Astrocyte of the cerebellum (primary cell): ENCODE measurements at regions not wholly inside any gene's neighbourhood (a gene's known extent, or its start where the extent isn't known, plus 50 kb on each side); places are given as distances from the start of the nearest gene placed in this dataset.

Experiments used
- DNase-seq: peaks from one replicate; pipeline ENCODE4 v3.0.0-alpha.2; 2011; ENCODE audit warnings: low read depth
- H3K4me3 ChIP-seq: 2 replicates; pipeline ENCODE4 v1.5.1; 2011; ENCODE audit warnings: mild to moderate bottlenecking, low read depth, low read length, moderate library complexity
- in situ Hi-C: cut with HindIII; loops from 2 replicates; pipeline ENCODE4 v1.10.0; 2017; ENCODE audit warnings: low sequenced_read_pairs
- TF ChIP-seq, protein P1 (sequence below): IDR thresholded peaks from 2 replicates; pipeline ENCODE4 v1.5.1; 2012; ENCODE audit warnings: low read length, low read depth, moderate library complexity, mild to moderate bottlenecking; ENCODE audit errors: missing control alignments

DNA sequence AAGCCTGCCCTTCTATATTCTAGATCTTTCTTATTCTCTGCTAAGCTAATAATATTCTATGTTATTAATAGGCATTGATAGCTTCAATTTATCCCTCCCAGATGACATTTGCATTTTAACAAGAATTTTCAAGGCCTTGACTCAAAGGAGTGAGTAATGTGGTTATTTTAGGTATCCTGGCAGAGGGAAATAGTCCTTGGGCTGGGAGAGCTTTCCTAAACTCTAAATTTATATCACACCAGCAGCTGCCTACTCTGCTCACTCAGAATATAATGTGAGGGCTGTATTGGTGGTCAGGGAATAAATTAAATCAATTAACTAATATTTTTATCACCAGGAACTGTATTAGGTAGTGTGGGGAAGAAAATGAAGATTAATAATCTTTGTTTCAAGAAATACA lies 74.8 kb upstream of the ADAM23 start:
- no peak for DNase-seq
- in situ Hi-C loops = no loop called here
- TF ChIP-seq, protein P1, sequence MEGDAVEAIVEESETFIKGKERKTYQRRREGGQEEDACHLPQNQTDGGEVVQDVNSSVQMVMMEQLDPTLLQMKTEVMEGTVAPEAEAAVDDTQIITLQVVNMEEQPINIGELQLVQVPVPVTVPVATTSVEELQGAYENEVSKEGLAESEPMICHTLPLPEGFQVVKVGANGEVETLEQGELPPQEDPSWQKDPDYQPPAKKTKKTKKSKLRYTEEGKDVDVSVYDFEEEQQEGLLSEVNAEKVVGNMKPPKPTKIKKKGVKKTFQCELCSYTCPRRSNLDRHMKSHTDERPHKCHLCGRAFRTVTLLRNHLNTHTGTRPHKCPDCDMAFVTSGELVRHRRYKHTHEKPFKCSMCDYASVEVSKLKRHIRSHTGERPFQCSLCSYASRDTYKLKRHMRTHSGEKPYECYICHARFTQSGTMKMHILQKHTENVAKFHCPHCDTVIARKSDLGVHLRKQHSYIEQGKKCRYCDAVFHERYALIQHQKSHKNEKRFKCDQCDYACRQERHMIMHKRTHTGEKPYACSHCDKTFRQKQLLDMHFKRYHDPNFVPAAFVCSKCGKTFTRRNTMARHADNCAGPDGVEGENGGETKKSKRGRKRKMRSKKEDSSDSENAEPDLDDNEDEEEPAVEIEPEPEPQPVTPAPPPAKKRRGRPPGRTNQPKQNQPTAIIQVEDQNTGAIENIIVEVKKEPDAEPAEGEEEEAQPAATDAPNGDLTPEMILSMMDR = no peak
- H3K4me3 ChIP-seq = no peak overlapping the region

DNA sequence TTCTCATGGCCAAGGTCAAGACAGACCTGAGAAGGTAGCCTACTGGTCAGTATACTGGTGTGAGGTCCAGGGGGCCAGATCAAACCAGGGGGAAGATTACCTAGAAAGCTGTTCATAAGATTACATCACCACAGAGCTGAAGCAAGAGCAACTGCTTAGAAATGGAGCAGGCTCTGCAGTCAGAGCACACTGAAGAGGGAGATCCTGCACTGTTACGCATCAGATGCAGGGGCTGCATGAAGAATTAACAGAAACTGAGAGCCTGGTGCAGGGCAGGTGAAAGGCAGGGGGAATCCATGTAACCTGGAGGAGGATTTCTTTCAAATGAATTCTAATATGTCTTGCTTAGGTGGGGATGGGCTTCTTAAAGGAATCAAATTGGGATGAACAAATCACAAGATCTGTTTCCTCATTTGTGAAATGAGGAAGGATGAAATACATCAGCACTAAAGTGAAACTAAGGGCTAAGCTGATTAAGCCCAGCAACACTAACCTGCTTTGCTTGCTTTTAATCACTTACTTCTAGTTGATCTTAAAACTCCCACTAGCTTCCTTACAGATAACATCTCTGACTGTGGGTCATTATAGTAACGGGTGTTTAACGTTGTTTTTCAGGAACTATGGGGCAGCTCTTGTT lies 74.3 kb upstream of the ADAM23 start:
- TF ChIP-seq, protein P1 = no peak
- DNase-seq = no peak
- in situ Hi-C loops = no loop called here
- H3K4me3 ChIP-seq = no peak overlapping the region

DNA sequence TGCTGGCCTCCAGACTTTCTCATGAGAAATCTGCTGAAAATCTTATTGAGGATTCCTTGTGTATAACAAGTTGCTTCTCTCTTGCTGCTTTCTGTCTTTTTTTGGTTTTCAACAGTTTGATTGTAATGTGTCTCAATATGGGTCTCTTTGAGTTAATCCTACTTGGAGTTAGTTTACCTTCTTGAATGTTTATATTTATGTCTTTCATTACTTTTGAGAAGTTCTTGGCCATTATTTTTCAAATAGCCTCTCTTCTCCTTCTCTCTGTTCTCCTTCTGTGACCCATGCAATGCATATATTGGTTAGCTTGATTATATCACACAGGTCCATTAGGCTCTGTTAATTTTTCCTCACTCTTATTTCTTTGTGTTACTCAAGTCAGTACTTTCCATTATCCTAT lies 67.4 kb upstream of the ADAM23 start:
- no peak for DNase-seq
- TF ChIP-seq, protein P1 = no peak
- in situ Hi-C loops = no loop called here
- no peak overlapping the region for H3K4me3 ChIP-seq

DNA sequence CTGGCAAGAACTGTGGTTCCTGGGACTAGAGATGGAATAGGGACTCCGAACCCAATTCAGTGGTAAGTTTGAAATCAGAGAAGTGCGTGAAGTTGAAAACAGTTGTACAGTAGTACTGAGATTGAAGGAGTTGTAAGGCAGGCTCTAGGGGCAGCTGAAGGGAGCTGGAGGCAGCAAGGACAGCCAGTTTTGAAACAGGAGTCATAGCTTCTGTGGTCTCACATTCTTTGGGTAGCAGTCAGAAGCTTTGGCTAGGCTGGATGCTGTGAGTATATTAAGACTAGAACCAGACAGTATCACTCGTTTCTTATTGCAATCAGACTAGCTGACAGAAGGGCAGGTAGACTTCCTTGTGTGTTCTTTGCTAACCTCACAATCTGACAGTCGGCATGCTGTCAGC lies 64.5 kb upstream of the ADAM23 start:
- TF ChIP-seq, protein P1 = no peak
- in situ Hi-C loops = no loop called here
- DNase-seq = no peak
- no peak overlapping the region for H3K4me3 ChIP-seq

DNA sequence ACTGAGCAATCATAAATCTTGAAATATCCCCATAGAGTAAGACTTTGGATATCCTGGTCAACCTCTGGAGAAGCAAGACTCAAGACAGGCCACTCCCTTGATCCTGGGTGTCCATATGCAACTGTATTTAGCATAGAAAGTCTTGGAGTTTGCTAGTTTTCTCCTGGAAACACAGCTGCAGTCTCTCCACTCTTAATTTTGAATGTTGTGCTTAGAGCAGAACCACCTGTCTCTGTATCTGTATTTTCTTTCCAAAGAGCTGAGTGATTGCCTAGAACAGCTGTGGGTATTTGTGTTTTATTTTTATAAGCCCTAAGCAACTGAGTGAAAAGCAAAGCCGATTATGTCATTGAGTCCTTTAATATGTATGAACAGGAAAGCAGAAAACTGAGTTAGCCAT lies 64.1 kb upstream of the ADAM23 start:
- no peak for DNase-seq
- in situ Hi-C loops = no loop called here
- no peak overlapping the region for H3K4me3 ChIP-seq
- TF ChIP-seq, protein P1 = no peak

DNA sequence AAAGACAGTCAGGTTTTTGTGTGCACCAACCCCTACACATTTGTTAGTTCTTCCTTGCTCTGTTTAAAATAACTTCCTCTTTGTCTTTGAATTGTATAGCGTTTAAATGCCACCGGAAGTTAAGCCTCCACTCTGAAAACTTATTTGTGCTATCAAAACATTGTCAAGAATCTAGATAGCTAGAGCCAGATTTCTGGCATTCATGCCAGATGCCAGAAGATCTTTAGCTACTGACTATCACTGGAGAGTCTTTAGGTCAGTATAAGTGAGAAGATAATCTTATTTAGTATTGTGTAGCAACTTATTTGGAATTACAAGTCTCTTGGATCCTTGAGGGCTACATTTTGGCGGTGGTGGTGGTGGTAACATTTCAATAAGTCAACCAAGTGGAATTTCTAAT lies 63.4 kb upstream of the ADAM23 start:
- no peak for DNase-seq
- TF ChIP-seq, protein P1 = no peak
- in situ Hi-C loops = no loop called here
- H3K4me3 ChIP-seq = no peak overlapping the region

DNA sequence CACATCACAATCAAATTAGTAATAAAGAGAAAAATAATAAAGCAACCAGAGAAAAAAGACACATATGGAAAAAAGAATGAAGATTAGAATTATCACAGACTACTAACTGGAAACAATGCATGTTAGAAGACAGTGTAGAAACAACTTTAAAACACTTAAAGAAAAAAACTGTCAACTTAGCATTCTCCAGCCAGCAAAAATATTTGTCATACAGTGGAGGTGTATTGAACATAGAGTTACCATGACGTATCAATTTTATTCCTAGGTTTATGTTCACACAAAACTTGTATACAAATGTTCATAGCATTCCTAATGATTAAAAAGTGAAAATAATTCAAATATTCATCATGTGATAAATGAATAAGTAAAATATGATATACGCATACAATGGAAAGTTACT lies 61.5 kb upstream of the ADAM23 start:
- H3K4me3 ChIP-seq = no peak overlapping the region
- TF ChIP-seq, protein P1 = no peak
- no peak for DNase-seq
- in situ Hi-C loops = no loop called here
